NCI-H1105 treated with DMSO at 0.1 percent for 48 hours (cell line): ENCODE measurements at regions not wholly inside any gene's neighbourhood (a gene's known extent, or its start where the extent isn't known, plus 50 kb on each side); places are given as distances from the start of the nearest gene placed in this dataset.
"Not testable (repeated sequence)": the region's sequence is repeated elsewhere in the genome, so short reads cannot be mapped to it uniquely, and the experiment has no call there.

Experiments used
- DNase-seq: peaks from one replicate; lab custom pipeline; 2025; lab: John Stamatoyannopoulos, UW

GRCh38 chr12:23253910-23254309 lies 628.9 kb downstream of the ETNK1 start:
- not testable (repeated sequence) for DNase-seq

- DNase-seq = no peak
Observed at GRCh38 chr12:23259558-23259957, 634.6 kb downstream of the ETNK1 start.

GRCh38 chr12:23262670-23263069 lies 637.7 kb downstream of the ETNK1 start:
- no peak for DNase-seq

GRCh38 chr12:23277831-23278230 lies 652.9 kb downstream of the ETNK1 start:
- DNase-seq = no peak

GRCh38 chr12:23281295-23281694 lies 656.3 kb downstream of the ETNK1 start:
- DNase-seq = no peak

- DNase-seq = no peak
Observed at GRCh38 chr12:23282701-23283100, 657.7 kb downstream of the ETNK1 start.

GRCh38 chr12:23285764-23286530 lies 661.0 kb downstream of the ETNK1 start:
- not testable (repeated sequence) for DNase-seq

GRCh38 chr12:23290627-23291330 lies 658.7 kb downstream of the SOX5 start:
- no peak for DNase-seq

GRCh38 chr12:23303220-23303619 lies 646.2 kb downstream of the SOX5 start:
- DNase-seq = no peak

- DNase-seq = no peak
Observed at GRCh38 chr12:23303821-23304220, 645.6 kb downstream of the SOX5 start.

GRCh38 chr12:23333938-23334337 lies 615.5 kb downstream of the SOX5 start:
- no peak for DNase-seq

GRCh38 chr12:23335593-23335992 lies 613.9 kb downstream of the SOX5 start:
- no peak for DNase-seq

GRCh38 chr12:23337213-23337612 lies 612.3 kb downstream of the SOX5 start:
- no peak for DNase-seq

- DNase-seq = no peak
Observed at GRCh38 chr12:23340351-23340750, 609.1 kb downstream of the SOX5 start.

- no peak for DNase-seq
Observed at GRCh38 chr12:23342407-23342806, 607.1 kb downstream of the SOX5 start.

GRCh38 chr12:23349564-23349963 lies 599.9 kb downstream of the SOX5 start:
- DNase-seq = no peak

GRCh38 chr12:23350808-23351207 lies 598.7 kb downstream of the SOX5 start:
- DNase-seq = no peak

- no peak for DNase-seq
Observed at GRCh38 chr12:23352670-23353069, 596.8 kb downstream of the SOX5 start.

- DNase-seq = no peak
Observed at GRCh38 chr12:23354800-23355199, 594.7 kb downstream of the SOX5 start.

- DNase-seq = no peak
Observed at GRCh38 chr12:23356440-23356839, 593.0 kb downstream of the SOX5 start.

- DNase-seq = no peak
Observed at GRCh38 chr12:23356927-23357708, 592.4 kb downstream of the SOX5 start.

- no peak for DNase-seq
Observed at GRCh38 chr12:23359975-23360701, 589.3 kb downstream of the SOX5 start.
